Activated T-cell treated with anti-CD3 and anti-CD28 coated beads, Interleukin-2, amount 50 U/mL, for 24 hours (primary cell): ENCODE measurements at regions not wholly inside any gene's neighbourhood (a gene's known extent, or its start where the extent isn't known, plus 50 kb on each side); places are given as distances from the start of the nearest gene placed in this dataset.

ENCODE experiments used
- DNase-seq: peaks from one replicate; pipeline ENCODE4 v3.0.0-alpha.2; 2020
- H3K27ac Mint-ChIP-seq: 2 replicates; pipeline ENCODE4 v1.8.0; 2020; ENCODE audit warnings: mild to moderate bottlenecking, mixed read lengths
- H3K27me3 Mint-ChIP-seq: 2 replicates; pipeline ENCODE4 v1.8.0; 2020; ENCODE audit warnings: mixed read lengths
- H3K36me3 Mint-ChIP-seq: 2 replicates; pipeline ENCODE4 v1.8.0; 2020; ENCODE audit warnings: low read depth, mixed read lengths
- H3K4me1 Mint-ChIP-seq: 2 replicates; pipeline ENCODE4 v1.8.0; 2020; ENCODE audit warnings: low read depth, mixed read lengths
- H3K4me3 Mint-ChIP-seq: 2 replicates; pipeline ENCODE4 v1.8.0; 2020; ENCODE audit warnings: mild to moderate bottlenecking, moderate library complexity, mixed read lengths
- H3K9me3 Mint-ChIP-seq: 2 replicates; pipeline ENCODE4 v1.8.0; 2020; ENCODE audit warnings: mixed read lengths

GRCh38 chr2:147392180-147392579 lies 452.6 kb upstream of the ACVR2A start:
- H3K27ac Mint-ChIP-seq, result no peak overlapping the region
- H3K27me3 Mint-ChIP-seq, result peaks cover 3% of the 10 kb centered on the region
- peaks cover 10% of the 10 kb centered on the region for H3K4me1 Mint-ChIP-seq
- no peaks in the 10 kb centered on the region for H3K36me3 Mint-ChIP-seq
- no peak overlapping the region for H3K4me3 Mint-ChIP-seq
- peaks cover 2% of the 10 kb centered on the region for H3K9me3 Mint-ChIP-seq
- no peak for DNase-seq

GRCh38 chr2:147390475-147390874 lies 454.4 kb upstream of the ACVR2A start:
- Mint-ChIP-seq H3K4me3 (no peak overlapping the region), H3K9me3 (peaks cover 2% of the 10 kb centered on the region), H3K27me3 (peaks cover 3% of the 10 kb centered on the region), H3K27ac (no peak overlapping the region), H3K4me1 (peaks cover 10% of the 10 kb centered on the region), H3K36me3 (no peaks in the 10 kb centered on the region)
- DNase-seq, result no peak

DNA sequence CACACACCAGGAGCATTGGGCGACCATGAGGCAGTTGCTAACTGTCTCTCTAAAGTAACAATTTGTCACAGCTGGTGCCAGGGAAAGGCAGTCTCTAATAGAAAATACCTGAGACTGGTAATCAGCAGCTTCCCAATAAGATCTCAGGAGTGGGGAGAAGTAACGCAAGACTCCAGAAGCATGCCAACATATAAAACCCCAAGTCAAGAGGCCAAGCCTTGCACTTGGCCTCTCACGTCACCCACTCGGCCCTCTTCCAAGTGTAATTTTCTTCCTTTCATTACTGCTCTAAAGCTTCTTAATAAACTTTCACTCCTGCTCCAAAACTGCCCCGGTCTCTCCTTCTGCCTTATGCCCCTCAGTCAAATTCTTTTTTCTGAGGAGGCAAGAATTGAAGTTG lies 455.6 kb upstream of the ACVR2A start:
- Mint-ChIP-seq H3K36me3 (no peaks in the 10 kb centered on the region), H3K27me3 (peaks cover 3% of the 10 kb centered on the region), H3K4me3 (no peak overlapping the region), H3K27ac (no peak overlapping the region), H3K9me3 (peaks cover 2% of the 10 kb centered on the region), H3K4me1 (peaks cover 10% of the 10 kb centered on the region)
- no peak for DNase-seq

- no peaks in the 10 kb centered on the region for H3K36me3 Mint-ChIP-seq
Measured at GRCh38 chr2:147388217-147388616, 456.6 kb upstream of the ACVR2A start.

DNA sequence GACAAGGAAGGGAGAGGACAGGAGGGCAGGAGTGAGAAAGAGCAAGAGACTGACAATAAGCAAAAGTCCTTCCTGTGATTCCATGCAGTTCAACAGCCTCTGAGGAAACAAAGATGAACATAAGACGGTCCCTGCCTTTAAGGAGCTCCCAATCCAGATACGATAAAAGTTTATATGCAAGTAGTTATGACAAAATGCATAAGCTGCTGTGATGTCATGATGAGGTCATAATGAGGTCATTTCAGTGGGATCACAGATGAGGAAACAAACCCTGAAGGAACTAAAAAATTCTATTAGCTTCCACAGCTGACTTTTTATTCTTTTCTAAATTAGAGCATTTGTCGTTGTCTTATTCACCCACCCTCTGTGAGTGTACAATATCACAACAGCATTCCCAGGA lies 458.5 kb upstream of the ACVR2A start:
- no peak for DNase-seq
- H3K27ac Mint-ChIP-seq, result no peak overlapping the region
- peaks cover 4% of the 10 kb centered on the region for H3K4me1 Mint-ChIP-seq
- H3K9me3 Mint-ChIP-seq, result no peaks in the 10 kb centered on the region
- no peaks in the 10 kb centered on the region for H3K36me3 Mint-ChIP-seq
- H3K4me3 Mint-ChIP-seq, result no peak overlapping the region
- H3K27me3 Mint-ChIP-seq, result peaks cover 3% of the 10 kb centered on the region

More at GRCh38 chr2:147388217-147388616, 456.6 kb upstream of the ACVR2A start:
- H3K4me3 Mint-ChIP-seq, result no peak overlapping the region
- H3K27me3 Mint-ChIP-seq, result peaks cover 3% of the 10 kb centered on the region
- no peaks in the 10 kb centered on the region for H3K9me3 Mint-ChIP-seq
- peaks cover 10% of the 10 kb centered on the region for H3K4me1 Mint-ChIP-seq
- no peak overlapping the region for H3K27ac Mint-ChIP-seq
- DNase-seq, result no peak

- Mint-ChIP-seq H3K9me3 (no peaks in the 10 kb centered on the region), H3K4me3 (no peak overlapping the region), H3K4me1 (peaks cover 4% of the 10 kb centered on the region), H3K27me3 (peaks cover 3% of the 10 kb centered on the region), H3K27ac (no peak overlapping the region), H3K36me3 (no peaks in the 10 kb centered on the region)
- no peak for DNase-seq
Measured at GRCh38 chr2:147385600-147385999, 459.2 kb upstream of the ACVR2A start.

DNA sequence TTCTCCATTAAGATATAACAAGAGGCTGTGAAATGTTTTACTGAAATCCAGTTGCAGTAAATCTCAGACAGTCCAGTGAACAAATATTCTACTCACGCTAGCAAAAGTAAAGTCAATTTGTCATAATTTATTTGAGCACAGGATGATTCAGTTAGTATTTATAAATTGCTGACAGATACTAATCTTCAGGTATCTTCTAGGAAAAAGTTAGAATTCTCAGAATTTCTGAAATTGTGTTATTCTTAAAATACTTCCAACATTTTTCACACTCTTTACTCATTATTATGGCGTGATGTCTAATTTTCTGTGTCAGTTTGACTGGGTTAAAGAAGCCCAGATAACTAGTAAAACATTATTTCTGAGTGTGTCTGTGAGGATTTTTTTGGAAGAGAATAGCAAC lies 460.2 kb upstream of the ACVR2A start:
- H3K27ac Mint-ChIP-seq, result no peak overlapping the region
- H3K4me1 Mint-ChIP-seq, result peaks cover 4% of the 10 kb centered on the region
- no peak overlapping the region for H3K4me3 Mint-ChIP-seq
- no peaks in the 10 kb centered on the region for H3K36me3 Mint-ChIP-seq
- H3K27me3 Mint-ChIP-seq, result peaks cover 3% of the 10 kb centered on the region
- no peaks in the 10 kb centered on the region for H3K9me3 Mint-ChIP-seq
- no peak for DNase-seq

- no peak for DNase-seq
- Mint-ChIP-seq H3K4me3 (no peak overlapping the region), H3K36me3 (no peaks in the 10 kb centered on the region), H3K9me3 (no peaks in the 10 kb centered on the region), H3K4me1 (no peaks in the 10 kb centered on the region), H3K27ac (no peak overlapping the region), H3K27me3 (no peaks in the 10 kb centered on the region)
Measured at GRCh38 chr2:147382322-147382948, 462.4 kb upstream of the ACVR2A start.

- no peaks in the 10 kb centered on the region for H3K27me3 Mint-ChIP-seq
- no peaks in the 10 kb centered on the region for H3K9me3 Mint-ChIP-seq
- H3K27ac Mint-ChIP-seq, result no peak overlapping the region
- H3K4me1 Mint-ChIP-seq, result peaks cover 6% of the 10 kb centered on the region
- no peak for DNase-seq
- H3K4me3 Mint-ChIP-seq, result no peak overlapping the region
- H3K36me3 Mint-ChIP-seq, result no peaks in the 10 kb centered on the region
Measured at GRCh38 chr2:147378403-147378802, 466.4 kb upstream of the ACVR2A start.

DNA sequence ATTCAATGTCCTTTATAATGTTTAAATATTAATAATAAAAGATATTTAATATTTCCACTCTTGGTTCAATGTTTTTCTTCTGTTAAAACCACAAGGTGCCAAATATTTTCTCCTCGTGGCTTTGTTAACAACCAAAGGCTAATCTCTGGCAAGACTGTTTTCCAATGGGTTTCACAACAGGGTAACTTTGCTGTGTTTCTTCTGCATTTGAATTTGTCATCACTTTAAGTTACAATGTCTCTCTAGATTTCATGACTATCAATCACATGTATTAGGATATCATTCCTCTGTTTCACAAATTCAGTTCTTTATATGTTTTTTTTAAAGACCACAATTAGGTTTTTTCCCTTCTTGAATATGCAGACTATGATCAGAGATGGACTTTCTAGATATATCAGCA lies 469.8 kb upstream of the ACVR2A start:
- no peaks in the 10 kb centered on the region for H3K9me3 Mint-ChIP-seq
- H3K27me3 Mint-ChIP-seq, result no peaks in the 10 kb centered on the region
- no peak overlapping the region for H3K4me3 Mint-ChIP-seq
- H3K36me3 Mint-ChIP-seq, result no peaks in the 10 kb centered on the region
- H3K4me1 Mint-ChIP-seq, result peaks cover 14% of the 10 kb centered on the region
- no peak for DNase-seq
- H3K27ac Mint-ChIP-seq, result no peak overlapping the region

DNA sequence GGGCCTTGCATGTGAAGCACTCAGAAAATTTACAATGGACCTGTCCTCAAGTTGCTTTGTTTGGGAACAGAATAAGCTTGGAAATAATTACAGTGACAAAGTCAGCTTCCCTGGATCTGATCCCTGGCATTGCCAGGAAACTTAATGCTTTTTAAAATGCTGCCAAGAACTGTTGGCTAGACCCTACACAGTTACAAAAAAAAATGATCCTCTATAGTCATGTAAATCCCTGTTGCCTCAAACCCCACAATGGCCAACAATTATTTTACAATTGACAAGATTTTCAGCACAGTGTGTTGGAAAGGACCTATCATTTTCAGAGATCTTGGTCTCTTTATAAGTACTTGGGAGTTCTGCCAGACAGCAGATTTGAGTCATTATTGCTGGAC lies 470.4 kb upstream of the ACVR2A start:
- no peaks in the 10 kb centered on the region for H3K9me3 Mint-ChIP-seq
- no peak for DNase-seq
- no peak overlapping the region for H3K27ac Mint-ChIP-seq
- peaks cover 14% of the 10 kb centered on the region for H3K4me1 Mint-ChIP-seq
- H3K4me3 Mint-ChIP-seq, result no peak overlapping the region
- no peaks in the 10 kb centered on the region for H3K36me3 Mint-ChIP-seq
- no peaks in the 10 kb centered on the region for H3K27me3 Mint-ChIP-seq

DNA sequence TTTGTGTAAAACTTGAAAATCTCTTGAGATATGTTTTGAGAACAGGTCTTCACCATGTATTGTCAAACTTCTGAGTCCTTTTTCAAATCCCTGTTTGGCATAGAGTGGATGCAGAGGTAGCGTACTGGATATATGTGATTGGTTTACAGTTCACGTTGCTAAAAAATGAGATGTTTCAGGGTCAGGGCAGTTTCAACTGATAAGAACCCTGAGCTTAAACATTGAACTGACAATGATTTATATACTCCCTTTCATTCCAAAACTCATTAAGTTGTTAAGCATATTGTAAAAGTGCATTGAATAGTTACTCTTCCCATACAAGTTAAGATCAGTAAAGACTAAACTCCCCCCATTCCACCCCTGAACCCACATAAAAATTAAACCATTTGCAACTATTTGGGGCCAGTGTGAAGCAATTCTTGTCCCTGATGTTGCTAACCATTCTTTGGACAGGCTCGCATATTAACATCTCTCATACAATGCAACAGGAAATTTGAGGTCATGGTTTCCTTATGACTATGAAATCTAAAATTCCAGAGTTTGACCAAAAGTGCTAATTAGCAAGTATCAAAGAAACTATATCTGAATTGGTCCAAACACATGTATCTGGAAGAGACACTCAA lies 470.9 kb upstream of the ACVR2A start:
- no peaks in the 10 kb centered on the region for H3K36me3 Mint-ChIP-seq
- DNase-seq, result no peak
- no peak overlapping the region for H3K27ac Mint-ChIP-seq
- no peaks in the 10 kb centered on the region for H3K9me3 Mint-ChIP-seq
- H3K27me3 Mint-ChIP-seq, result no peaks in the 10 kb centered on the region
- H3K4me1 Mint-ChIP-seq, result peaks cover 14% of the 10 kb centered on the region
- no peak overlapping the region for H3K4me3 Mint-ChIP-seq

DNA sequence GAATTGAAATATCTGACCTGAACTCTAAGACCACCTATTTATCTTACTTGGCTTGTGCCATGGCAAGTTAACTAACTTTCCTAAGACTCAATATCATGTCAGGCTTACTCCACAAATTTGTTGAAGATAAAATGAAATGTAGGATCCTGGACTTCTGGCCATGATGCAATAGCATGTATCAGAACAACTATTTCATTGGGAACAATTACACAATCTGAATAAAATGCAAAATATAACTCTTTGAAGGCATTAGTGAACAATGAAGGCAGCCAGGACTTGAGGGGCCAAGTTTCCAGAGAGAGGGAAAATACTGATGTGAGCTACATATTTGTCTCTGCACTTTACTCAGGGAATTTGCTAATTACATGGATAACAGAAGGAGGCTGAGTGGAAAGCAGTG lies 476.5 kb upstream of the ACVR2A start:
- Mint-ChIP-seq H3K36me3 (no peaks in the 10 kb centered on the region), H3K4me1 (peaks cover 19% of the 10 kb centered on the region), H3K27me3 (no peaks in the 10 kb centered on the region), H3K4me3 (no peak overlapping the region), H3K9me3 (no peaks in the 10 kb centered on the region), H3K27ac (no peak overlapping the region)
- DNase-seq, result no peak

- Mint-ChIP-seq H3K27me3 (no peaks in the 10 kb centered on the region), H3K27ac (no peak overlapping the region)
Measured at GRCh38 chr2:147366279-147366678, 478.6 kb upstream of the ACVR2A start.

DNA sequence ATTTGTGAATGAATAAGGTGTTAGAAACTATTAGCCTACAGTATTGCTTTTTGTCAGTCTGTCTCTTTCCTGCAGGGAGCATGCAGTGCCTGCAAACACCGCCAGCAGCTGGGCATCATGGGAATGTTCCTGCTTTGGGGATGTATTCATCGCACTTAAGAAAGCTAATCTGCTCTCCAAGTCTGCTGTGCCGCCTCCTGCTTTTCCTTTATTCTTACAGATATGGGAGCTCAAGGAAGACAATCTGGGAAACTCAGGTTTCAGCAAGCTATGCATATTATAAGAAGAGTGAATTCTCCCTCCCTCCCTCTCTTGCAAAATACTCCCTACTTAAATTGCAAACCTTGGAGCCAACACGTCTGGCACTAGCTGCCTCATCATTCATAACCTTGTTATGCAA lies 479.2 kb upstream of the ACVR2A start:
- H3K27me3 Mint-ChIP-seq, result no peaks in the 10 kb centered on the region
- H3K36me3 Mint-ChIP-seq, result no peaks in the 10 kb centered on the region
- H3K4me3 Mint-ChIP-seq, result no peak overlapping the region
- no peak overlapping the region for H3K27ac Mint-ChIP-seq
- DNase-seq, result no peak
- H3K9me3 Mint-ChIP-seq, result no peaks in the 10 kb centered on the region
- peaks cover 11% of the 10 kb centered on the region for H3K4me1 Mint-ChIP-seq

More at GRCh38 chr2:147366279-147366678, 478.6 kb upstream of the ACVR2A start:
- Mint-ChIP-seq H3K36me3 (no peaks in the 10 kb centered on the region), H3K9me3 (no peaks in the 10 kb centered on the region), H3K4me1 (peaks cover 11% of the 10 kb centered on the region), H3K4me3 (no peak overlapping the region)
- DNase-seq, result no peak
